Glutamatergic neuron (in vitro differentiated cells): ENCODE measurements at regions not wholly inside any gene's neighbourhood (a gene's known extent, or its start where the extent isn't known, plus 50 kb on each side); places are given as distances from the start of the nearest gene placed in this dataset.

Source experiments
- DNase-seq: peaks from one replicate; pipeline ENCODE4 v3.0.0; 2022
- H3K27ac Mint-ChIP-seq: one replicate; pipeline ENCODE4 v1.8.0; 2020; ENCODE audit warnings: mild to moderate bottlenecking, mixed read lengths, inconsistent platforms; ENCODE audit not compliant: unreplicated experiment
- H3K27me3 Mint-ChIP-seq: one replicate; pipeline ENCODE4 v1.8.0; 2020; ENCODE audit warnings: mild to moderate bottlenecking, moderate library complexity, mixed read lengths, inconsistent platforms; ENCODE audit not compliant: unreplicated experiment
- H3K36me3 Mint-ChIP-seq: one replicate; pipeline ENCODE4 v1.8.0; 2020; ENCODE audit warnings: mild to moderate bottlenecking, mixed read lengths, inconsistent platforms; ENCODE audit not compliant: unreplicated experiment
- H3K4me1 Mint-ChIP-seq: one replicate; pipeline ENCODE4 v1.8.0; 2020; ENCODE audit warnings: mild to moderate bottlenecking, low read depth, mixed read lengths, inconsistent platforms; ENCODE audit not compliant: unreplicated experiment
- H3K4me3 Mint-ChIP-seq: one replicate; pipeline ENCODE4 v1.8.0; 2020; ENCODE audit warnings: mild to moderate bottlenecking, mixed read lengths, inconsistent platforms; ENCODE audit not compliant: unreplicated experiment
- H3K9me3 Mint-ChIP-seq: one replicate; pipeline ENCODE4 v1.8.0; 2020; ENCODE audit warnings: mild to moderate bottlenecking, moderate library complexity, mixed read lengths, inconsistent platforms; ENCODE audit not compliant: unreplicated experiment
- CTCF ChIP-seq: fragments of 200-600 bp; sonication (generic); IDR thresholded peaks from one replicate; pipeline ENCODE4 v1.5.0; 2021; ENCODE audit not compliant: partially characterized antibody, unreplicated experiment

DNA sequence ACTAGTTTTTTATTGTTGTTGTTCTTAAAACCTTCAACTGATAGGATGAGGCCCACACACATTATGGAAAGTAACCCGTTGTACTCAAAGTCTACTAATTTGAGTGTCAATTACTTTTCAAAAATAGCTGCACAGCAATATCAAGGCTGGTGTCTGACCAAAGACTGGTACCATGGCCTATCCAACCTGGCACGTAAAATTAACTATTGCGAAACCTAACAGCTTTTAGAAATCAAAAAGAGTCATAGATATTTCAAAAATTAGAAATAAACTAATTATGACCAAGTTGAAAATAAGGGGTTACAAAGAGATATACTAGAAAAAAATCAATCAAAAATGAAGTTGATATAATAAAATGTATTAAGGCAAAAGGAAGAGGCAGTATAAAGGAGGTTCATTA is 501.5 kb upstream of the SLC8A1 start:
- Mint-ChIP-seq H3K36me3 (no peaks in the 10 kb centered on the region), H3K4me1 (no peaks in the 10 kb centered on the region), H3K27ac (no peak overlapping the region), H3K27me3 (no peaks in the 10 kb centered on the region), H3K9me3 (no peaks in the 10 kb centered on the region), H3K4me3 (no peak overlapping the region)
- no peak for TF ChIP-seq CTCF
- DNase-seq: no peak

DNA sequence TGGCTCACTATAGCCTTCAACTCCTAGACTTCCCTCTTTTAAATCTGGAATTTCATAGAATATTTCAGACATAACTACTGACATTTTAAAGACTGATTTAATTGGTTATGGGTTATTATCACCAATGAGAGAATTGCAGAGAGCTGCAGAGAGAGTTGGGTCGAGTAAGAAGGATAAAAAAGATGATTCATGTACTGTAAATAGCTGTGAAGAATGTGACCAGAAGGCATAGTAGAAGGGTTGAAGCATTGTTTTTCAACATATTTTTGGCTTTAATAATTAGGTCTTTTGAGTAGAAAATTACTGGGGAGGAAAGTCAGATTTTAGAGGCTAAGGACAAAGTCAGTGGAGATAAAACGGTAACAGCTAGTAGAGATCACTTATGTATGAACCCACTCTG is 503.2 kb upstream of the SLC8A1 start:
- no peak overlapping the region for H3K27ac Mint-ChIP-seq
- no peak for TF ChIP-seq CTCF
- DNase-seq: no peak
- no peak overlapping the region for H3K4me3 Mint-ChIP-seq
- H3K9me3 Mint-ChIP-seq: no peaks in the 10 kb centered on the region
- H3K36me3 Mint-ChIP-seq: no peaks in the 10 kb centered on the region
- H3K27me3 Mint-ChIP-seq: no peaks in the 10 kb centered on the region
- H3K4me1 Mint-ChIP-seq: no peaks in the 10 kb centered on the region

- no peak for TF ChIP-seq CTCF
- Mint-ChIP-seq H3K27me3 (no peaks in the 10 kb centered on the region), H3K9me3 (no peaks in the 10 kb centered on the region)
Observed at GRCh38 chr2:40955635-40956034, 503.7 kb upstream of the SLC8A1 start.

GRCh38 chr2:40957508-40957907 is 505.6 kb upstream of the SLC8A1 start:
- DNase-seq: no peak
- H3K27ac Mint-ChIP-seq: no peak overlapping the region
- H3K36me3 Mint-ChIP-seq: no peaks in the 10 kb centered on the region
- no peaks in the 10 kb centered on the region for H3K9me3 Mint-ChIP-seq
- no peak for TF ChIP-seq CTCF
- H3K27me3 Mint-ChIP-seq: no peaks in the 10 kb centered on the region
- H3K4me3 Mint-ChIP-seq: no peak overlapping the region
- no peaks in the 10 kb centered on the region for H3K4me1 Mint-ChIP-seq

More at GRCh38 chr2:40955635-40956034, 503.7 kb upstream of the SLC8A1 start:
- Mint-ChIP-seq H3K36me3 (no peaks in the 10 kb centered on the region), H3K4me3 (no peak overlapping the region), H3K4me1 (no peaks in the 10 kb centered on the region), H3K27ac (no peak overlapping the region)
- DNase-seq: no peak

DNA sequence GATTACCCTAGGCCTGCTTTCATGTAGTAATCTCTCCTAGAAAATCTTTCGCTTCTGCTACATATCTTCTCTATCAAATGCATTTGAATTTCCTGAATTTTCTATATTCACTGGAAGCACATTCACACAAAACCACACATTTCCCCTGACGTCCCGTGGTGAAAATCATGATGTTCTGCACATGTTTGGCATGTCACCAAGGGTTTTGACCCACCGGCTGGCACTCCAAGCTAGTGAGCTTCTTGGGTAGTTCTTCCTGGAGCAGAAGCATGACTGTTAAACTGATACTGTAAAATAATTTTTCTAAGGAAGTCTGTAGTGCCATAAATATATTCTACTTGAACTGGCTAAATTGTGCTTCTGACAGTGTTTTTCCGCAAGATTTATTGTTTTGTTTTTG is 510.1 kb upstream of the SLC8A1 start:
- DNase-seq: no peak
- H3K9me3 Mint-ChIP-seq: no peaks in the 10 kb centered on the region
- no peaks in the 10 kb centered on the region for H3K36me3 Mint-ChIP-seq
- H3K27me3 Mint-ChIP-seq: no peaks in the 10 kb centered on the region
- no peak for TF ChIP-seq CTCF
- H3K27ac Mint-ChIP-seq: no peak overlapping the region
- H3K4me1 Mint-ChIP-seq: no peaks in the 10 kb centered on the region
- H3K4me3 Mint-ChIP-seq: no peak overlapping the region
